ENCODE measurements at regions not wholly inside any gene's neighbourhood (a gene's known extent, or its start where the extent isn't known, plus 50 kb on each side); places are given as distances from the start of the nearest gene placed in this dataset.

DNA sequence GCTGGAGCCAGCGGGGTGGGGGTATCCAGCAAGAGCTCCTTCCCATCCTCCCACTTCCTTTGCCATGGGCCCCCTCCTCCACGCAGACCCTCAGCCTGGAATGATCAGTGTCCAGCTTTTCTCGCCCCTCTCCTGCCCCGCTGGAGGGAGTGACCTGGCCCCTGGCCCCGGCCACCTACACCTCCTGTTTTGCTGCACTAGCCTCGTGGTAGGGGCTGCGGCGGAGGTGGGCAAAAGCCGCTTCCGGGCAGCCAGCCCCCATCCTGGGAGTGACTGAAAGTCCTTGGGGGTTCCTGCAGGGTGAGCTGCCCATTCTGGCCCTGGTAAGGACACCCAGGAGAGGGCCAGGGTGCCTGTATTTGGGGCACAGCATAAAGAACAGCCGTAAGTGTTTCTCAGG, 295.7 kb downstream of the SEC14L1 start:
- no peak for TF ChIP-seq CREB1 (IDR thresholded peaks at IDR 0.05; ENCODE audit: low read depth)
- TF ChIP-seq TEAD4 (IDR thresholded peaks at IDR 0.05) = no peak
- TF ChIP-seq EGR1 (IDR thresholded peaks at IDR 0.05) = no peak
- TF ChIP-seq TAF1 (IDR thresholded peaks at IDR 0.05; ENCODE audit: low read depth) = no peak
- no peak for TF ChIP-seq TCF12 (IDR thresholded peaks at IDR 0.05; ENCODE audit: low read depth)
- no peak for TF ChIP-seq NFIC (IDR thresholded peaks at IDR 0.05)
- TF ChIP-seq RAD21 (IDR thresholded peaks at IDR 0.05; ENCODE audit: low read depth) = no peak
- no peak for TF ChIP-seq EP300 (IDR thresholded peaks at IDR 0.05; ENCODE audit: borderline replicate concordance)
- no peak for TF ChIP-seq USF1 (IDR thresholded peaks at IDR 0.05)
- TF ChIP-seq CEBPB (IDR thresholded peaks at IDR 0.05) = no peak
- TF ChIP-seq YY1 (IDR thresholded peaks at IDR 0.05; ENCODE audit: low read depth) = no peak
- TF ChIP-seq, protein P1, sequence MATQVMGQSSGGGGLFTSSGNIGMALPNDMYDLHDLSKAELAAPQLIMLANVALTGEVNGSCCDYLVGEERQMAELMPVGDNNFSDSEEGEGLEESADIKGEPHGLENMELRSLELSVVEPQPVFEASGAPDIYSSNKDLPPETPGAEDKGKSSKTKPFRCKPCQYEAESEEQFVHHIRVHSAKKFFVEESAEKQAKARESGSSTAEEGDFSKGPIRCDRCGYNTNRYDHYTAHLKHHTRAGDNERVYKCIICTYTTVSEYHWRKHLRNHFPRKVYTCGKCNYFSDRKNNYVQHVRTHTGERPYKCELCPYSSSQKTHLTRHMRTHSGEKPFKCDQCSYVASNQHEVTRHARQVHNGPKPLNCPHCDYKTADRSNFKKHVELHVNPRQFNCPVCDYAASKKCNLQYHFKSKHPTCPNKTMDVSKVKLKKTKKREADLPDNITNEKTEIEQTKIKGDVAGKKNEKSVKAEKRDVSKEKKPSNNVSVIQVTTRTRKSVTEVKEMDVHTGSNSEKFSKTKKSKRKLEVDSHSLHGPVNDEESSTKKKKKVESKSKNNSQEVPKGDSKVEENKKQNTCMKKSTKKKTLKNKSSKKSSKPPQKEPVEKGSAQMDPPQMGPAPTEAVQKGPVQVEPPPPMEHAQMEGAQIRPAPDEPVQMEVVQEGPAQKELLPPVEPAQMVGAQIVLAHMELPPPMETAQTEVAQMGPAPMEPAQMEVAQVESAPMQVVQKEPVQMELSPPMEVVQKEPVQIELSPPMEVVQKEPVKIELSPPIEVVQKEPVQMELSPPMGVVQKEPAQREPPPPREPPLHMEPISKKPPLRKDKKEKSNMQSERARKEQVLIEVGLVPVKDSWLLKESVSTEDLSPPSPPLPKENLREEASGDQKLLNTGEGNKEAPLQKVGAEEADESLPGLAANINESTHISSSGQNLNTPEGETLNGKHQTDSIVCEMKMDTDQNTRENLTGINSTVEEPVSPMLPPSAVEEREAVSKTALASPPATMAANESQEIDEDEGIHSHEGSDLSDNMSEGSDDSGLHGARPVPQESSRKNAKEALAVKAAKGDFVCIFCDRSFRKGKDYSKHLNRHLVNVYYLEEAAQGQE (IDR thresholded peaks at IDR 0.05; ENCODE audit: low read depth) = no peak
- TF ChIP-seq FOXM1 (IDR thresholded peaks at IDR 0.05; ENCODE audit: borderline replicate concordance, low read depth) = no peak
- TF ChIP-seq, protein P2, sequence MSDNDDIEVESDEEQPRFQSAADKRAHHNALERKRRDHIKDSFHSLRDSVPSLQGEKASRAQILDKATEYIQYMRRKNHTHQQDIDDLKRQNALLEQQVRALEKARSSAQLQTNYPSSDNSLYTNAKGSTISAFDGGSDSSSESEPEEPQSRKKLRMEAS (IDR thresholded peaks at IDR 0.05) = no peak
- no peak for TF ChIP-seq ZBTB7A (IDR thresholded peaks at IDR 0.05; ENCODE audit: low read depth)

DNA sequence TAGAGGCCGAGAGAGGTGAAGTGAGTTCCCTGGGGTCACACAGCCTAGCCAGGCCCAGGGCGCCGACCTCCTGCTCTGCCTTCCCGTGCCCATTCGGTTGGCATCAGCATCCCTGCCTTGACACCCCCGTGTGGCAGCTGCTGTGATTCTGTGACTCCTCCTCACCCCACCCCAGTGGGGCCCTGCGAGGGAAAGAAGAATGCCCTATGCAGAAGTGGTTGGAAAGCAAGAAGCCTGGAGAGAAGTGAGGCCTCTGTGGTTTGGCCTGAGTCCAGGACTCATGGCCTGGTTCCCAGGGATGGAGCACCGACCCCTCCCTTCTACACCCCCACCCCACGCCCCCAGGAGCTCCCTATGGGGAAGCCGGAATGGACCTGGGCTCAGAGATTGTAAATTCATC, 296.2 kb downstream of the SEC14L1 start:
- no peak for TF ChIP-seq EGR1 (IDR thresholded peaks at IDR 0.05)
- TF ChIP-seq NFIC (IDR thresholded peaks at IDR 0.05) = peak; percentile 50; the same call in 1 of the 2 replicates
- TF ChIP-seq ZBTB7A (IDR thresholded peaks at IDR 0.05; ENCODE audit: low read depth) = 0 out of 2 replicates have a peak, but pooled peaks have one; percentile 14

- TF ChIP-seq NFIC (IDR thresholded peaks at IDR 0.05) (no peak), USF1 (IDR thresholded peaks at IDR 0.05) (no peak), YY1 (IDR thresholded peaks at IDR 0.05; ENCODE audit: low read depth) (no peak), TEAD4 (IDR thresholded peaks at IDR 0.05) (no peak), TAF1 (IDR thresholded peaks at IDR 0.05; ENCODE audit: low read depth) (no peak), EP300 (IDR thresholded peaks at IDR 0.05; ENCODE audit: borderline replicate concordance) (no peak), FOXM1 (IDR thresholded peaks at IDR 0.05; ENCODE audit: borderline replicate concordance, low read depth) (no peak), CEBPB (IDR thresholded peaks at IDR 0.05) (no peak), EGR1 (IDR thresholded peaks at IDR 0.05) (no peak), TCF12 (IDR thresholded peaks at IDR 0.05; ENCODE audit: low read depth) (no peak), CREB1 (IDR thresholded peaks at IDR 0.05; ENCODE audit: low read depth) (no peak)
These were observed 297.0 kb downstream of the SEC14L1 start for GRCh38 chr17:77437747-77438146.

DNA sequence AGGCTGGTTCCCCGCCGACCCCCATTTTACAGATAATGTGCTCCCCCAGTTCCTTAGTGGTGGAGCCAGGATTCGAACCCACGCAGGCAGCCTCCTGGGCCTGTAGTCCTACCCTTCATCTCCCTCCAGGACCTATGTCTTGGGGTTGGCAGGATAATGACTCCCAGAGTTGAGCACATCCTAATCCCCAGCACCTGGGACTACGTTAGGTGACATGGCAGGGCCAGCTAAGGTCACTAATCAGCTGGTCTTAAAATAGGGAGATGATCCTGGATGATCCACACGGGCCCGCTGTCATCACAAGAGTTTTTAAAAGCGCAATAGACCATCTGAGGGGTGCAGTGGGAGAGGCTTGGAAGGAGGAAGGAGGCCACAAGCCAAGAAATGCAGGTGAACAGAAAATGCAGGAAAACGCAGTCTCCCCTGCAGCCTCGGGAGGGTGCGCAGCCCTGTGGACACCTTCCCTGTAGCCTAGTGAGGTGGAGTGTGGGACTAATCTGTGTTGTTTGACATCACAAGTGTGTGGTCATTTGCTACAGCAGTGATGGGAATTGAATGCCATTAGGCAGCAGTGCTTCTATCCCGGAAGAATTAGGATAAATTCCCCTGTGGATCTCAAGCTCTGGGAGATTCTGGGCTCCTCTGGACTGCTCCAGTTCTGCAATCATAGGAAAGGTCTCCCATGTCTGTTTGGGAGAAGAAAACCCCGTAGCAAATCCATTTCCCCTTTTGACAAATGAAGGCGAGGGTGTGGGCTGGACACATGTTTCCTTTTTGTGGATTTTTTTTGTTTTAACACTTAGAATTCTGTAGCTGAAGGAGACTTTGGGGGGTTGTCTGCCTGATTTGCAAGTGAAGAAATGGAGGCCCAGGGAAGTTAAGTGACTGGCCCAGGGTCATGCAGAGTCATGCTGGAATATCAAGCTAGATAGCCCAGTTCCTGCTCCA, 297.7 kb downstream of the SEC14L1 start:
- TF ChIP-seq, protein P1 (IDR thresholded peaks at IDR 0.05; ENCODE audit: low read depth) = no peak
- TF ChIP-seq FOXM1 (IDR thresholded peaks at IDR 0.05; ENCODE audit: borderline replicate concordance, low read depth) (no peak), CREB1 (IDR thresholded peaks at IDR 0.05; ENCODE audit: low read depth) (no peak), EP300 (IDR thresholded peaks at IDR 0.05; ENCODE audit: borderline replicate concordance) (no peak), YY1 (IDR thresholded peaks at IDR 0.05; ENCODE audit: low read depth) (no peak), TEAD4 (IDR thresholded peaks at IDR 0.05) (no peak), NFIC (IDR thresholded peaks at IDR 0.05) (no peak), USF1 (IDR thresholded peaks at IDR 0.05) (no peak), CEBPB (IDR thresholded peaks at IDR 0.05) (no peak), RAD21 (IDR thresholded peaks at IDR 0.05; ENCODE audit: low read depth) (no peak), EGR1 (IDR thresholded peaks at IDR 0.05) (no peak)
- TF ChIP-seq, protein P2 (IDR thresholded peaks at IDR 0.05) = no peak

Data from Ishikawa (cell line).